Esophagus muscularis mucosa (tissue), 4 donors: ENCODE measurements at regions not wholly inside any gene's neighbourhood (a gene's known extent, or its start where the extent isn't known, plus 50 kb on each side); places are given as distances from the start of the nearest gene placed in this dataset.

Source experiments
- DNase-seq: peaks from one replicate; pipeline ENCODE4 v3.0.0-alpha.2; 2017; ENCODE audit errors: extremely low spot score
- H3K27ac ChIP-seq, 4 donors: fragments of 200-600 bp; sonication (generic); replicated peaks in 1 of 4; 1 replicate in 3 of 4; 2 replicates in 1 of 4; pipeline ENCODE4 v1.5.1; 2016 to 2019; ENCODE audit warnings: mild to moderate bottlenecking in 1 of 4
- H3K27me3 ChIP-seq, 4 donors: fragments of 200-600 bp; sonication (generic); one replicate each; pipeline versions ENCODE4 v1.5.1 to v1.6.0; 2016 to 2019
- H3K36me3 ChIP-seq, 4 donors: fragments of 200-600 bp; sonication (generic); one replicate each; pipeline ENCODE4 v1.5.1; 2016 to 2019
- H3K4me1 ChIP-seq, 4 donors: fragments of 200-600 bp; sonication (generic); one replicate each; pipeline ENCODE4 v1.5.1; 2016 to 2019
- H3K4me3 ChIP-seq, 4 donors: fragments of 200-600 bp; sonication (generic); 1 replicate in 2 of 4; 2 replicates in 2 of 4; pipeline ENCODE4 v1.5.1; 2016 to 2019; ENCODE audit warnings: mild to moderate bottlenecking in 4 of 4, moderate library complexity in 1 of 4
- H3K9me3 ChIP-seq, 4 donors: fragments of 200-600 bp; sonication (generic); 1 replicate in 3 of 4; 2 replicates in 1 of 4; pipeline ENCODE4 v1.5.1; 2016 to 2019
- EP300 ChIP-seq: sonication (generic); formaldehyde crosslinking; IDR thresholded peaks from one replicate; pipeline ENCODE4 v1.6.1; 2017; ENCODE audit warnings: antibody characterized with exemption
- POLR2A ChIP-seq: fragments of 450-650 bp; IDR thresholded peaks from one replicate; pipeline ENCODE4 v1.6.1; 2017; ENCODE audit warnings: antibody characterized with exemption, moderate library complexity, mild to moderate bottlenecking, low read depth
- POLR2AphosphoS5 ChIP-seq, 2 donors: sonication (generic); formaldehyde crosslinking; IDR thresholded peaks; one replicate each; pipeline ENCODE4 v1.6.1; 2017; ENCODE audit warnings: antibody characterized with exemption in 2 of 2
- WGBS: methylation state at CpG from one replicate; pipeline ENCODE4 v1.1.5; 2018; 5-methylcytosine and 5-hydroxymethylcytosine counted together
- intact Hi-C: fragments of 100-400 bp; cut with DNase I; formaldehyde crosslinking; loops from one replicate; pipeline ENCODE4 v1.15.1; 2023
- TF ChIP-seq, protein P1 (sequence below), 3 experiments: fragments of 200-600 bp in 2 of 3; fragments of 450-650 bp in 1 of 3; sonication (generic) in 2 of 3; IDR thresholded peaks; one replicate each; pipeline ENCODE4 v1.5.1; 2017 to 2019; ENCODE audit warnings: antibody characterized with exemption in 3 of 3, mild to moderate bottlenecking in 2 of 3, moderate library complexity in 1 of 3

DNA sequence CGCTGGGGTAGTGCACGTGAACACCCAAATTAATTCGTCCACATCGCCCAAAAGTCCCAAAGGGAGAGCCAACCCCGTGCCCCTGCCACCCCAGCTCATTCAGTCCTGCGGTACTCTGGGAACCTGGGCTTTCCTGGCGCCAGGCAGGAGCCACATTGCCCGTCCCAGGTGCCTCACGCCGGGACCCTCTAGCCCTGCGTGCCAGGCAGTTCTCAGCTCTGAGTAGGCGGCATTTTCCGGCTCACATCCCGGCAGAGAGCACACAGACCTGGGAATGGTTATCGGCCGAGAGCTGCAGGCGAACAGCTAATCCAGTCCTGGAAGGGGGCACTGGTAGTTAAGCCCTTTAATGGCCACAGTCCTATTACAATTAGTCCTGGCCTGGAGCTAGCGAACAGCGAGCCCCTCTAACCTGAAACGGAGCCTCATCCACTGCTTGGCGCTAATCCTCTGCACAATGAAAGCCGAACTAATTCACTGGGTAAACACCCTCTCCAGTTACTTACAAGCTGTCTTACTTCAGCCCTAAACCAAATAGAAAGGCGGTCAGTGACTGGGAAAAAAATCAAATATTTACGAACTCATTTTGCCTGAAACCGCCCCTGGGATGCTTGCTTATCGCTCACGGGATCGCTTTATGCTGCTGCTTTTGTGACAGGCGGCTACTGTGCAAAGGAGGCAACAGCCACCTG lies 254.6 kb upstream of the SOX14 start:
- 77% methylated on average over 29 of the region's 29 CpGs for WGBS

DNA sequence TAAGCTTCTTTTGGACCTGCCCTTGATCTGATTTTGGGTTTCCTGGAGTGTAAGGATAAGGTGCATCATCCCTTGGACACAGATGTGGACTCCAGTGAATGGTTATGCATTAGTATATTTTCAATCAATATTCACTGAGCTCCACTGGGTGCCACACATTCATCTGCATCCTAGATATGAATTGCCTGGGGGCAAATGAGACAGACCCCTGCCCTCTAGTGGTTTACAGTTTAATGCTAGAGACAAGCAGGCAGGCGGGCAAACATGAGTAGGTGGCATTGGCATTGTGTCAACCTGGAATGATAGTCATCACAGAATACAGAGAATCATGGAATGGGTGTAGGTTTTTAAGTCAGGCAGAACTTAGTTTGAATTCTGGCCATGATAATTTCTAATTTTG lies 252.5 kb upstream of the SOX14 start:
- H3K27me3 ChIP-seq: no peaks in the 10 kb centered on the region
- 73% methylated on average over 1 of the region's 1 CpG for WGBS
- H3K4me1 ChIP-seq: no peaks in the 10 kb centered on the region
- no peak overlapping the region for H3K27ac ChIP-seq
- intact Hi-C loops: no loop called here
- H3K4me3 ChIP-seq: no peak overlapping the region
- no peaks in the 10 kb centered on the region for H3K9me3 ChIP-seq
- DNase-seq: no peak
- TF ChIP-seq POLR2A (no peak), POLR2AphosphoS5 (IDR thresholded peaks at IDR 0.05) (no peak), EP300 (no peak)
- TF ChIP-seq, protein P1, sequence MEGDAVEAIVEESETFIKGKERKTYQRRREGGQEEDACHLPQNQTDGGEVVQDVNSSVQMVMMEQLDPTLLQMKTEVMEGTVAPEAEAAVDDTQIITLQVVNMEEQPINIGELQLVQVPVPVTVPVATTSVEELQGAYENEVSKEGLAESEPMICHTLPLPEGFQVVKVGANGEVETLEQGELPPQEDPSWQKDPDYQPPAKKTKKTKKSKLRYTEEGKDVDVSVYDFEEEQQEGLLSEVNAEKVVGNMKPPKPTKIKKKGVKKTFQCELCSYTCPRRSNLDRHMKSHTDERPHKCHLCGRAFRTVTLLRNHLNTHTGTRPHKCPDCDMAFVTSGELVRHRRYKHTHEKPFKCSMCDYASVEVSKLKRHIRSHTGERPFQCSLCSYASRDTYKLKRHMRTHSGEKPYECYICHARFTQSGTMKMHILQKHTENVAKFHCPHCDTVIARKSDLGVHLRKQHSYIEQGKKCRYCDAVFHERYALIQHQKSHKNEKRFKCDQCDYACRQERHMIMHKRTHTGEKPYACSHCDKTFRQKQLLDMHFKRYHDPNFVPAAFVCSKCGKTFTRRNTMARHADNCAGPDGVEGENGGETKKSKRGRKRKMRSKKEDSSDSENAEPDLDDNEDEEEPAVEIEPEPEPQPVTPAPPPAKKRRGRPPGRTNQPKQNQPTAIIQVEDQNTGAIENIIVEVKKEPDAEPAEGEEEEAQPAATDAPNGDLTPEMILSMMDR (IDR thresholded peaks at IDR 0.05): no peak
- no peaks in the 10 kb centered on the region for H3K36me3 ChIP-seq

More for the DNA sequence above, 254.6 kb upstream of the SOX14 start:
- Histone ChIP-seq H3K27me3 (no peaks in the 10 kb centered on the region), H3K27ac (no peak overlapping the region), H3K36me3 (no peaks in the 10 kb centered on the region), H3K4me3 (no peak overlapping the region), H3K9me3 (no peaks in the 10 kb centered on the region), H3K4me1 (no peaks in the 10 kb centered on the region)
- intact Hi-C loops: no loop called here
- TF ChIP-seq, protein P1 (IDR thresholded peaks at IDR 0.05): no peak
- TF ChIP-seq EP300 (no peak), POLR2AphosphoS5 (IDR thresholded peaks at IDR 0.05) (no peak), POLR2A (no peak)
- DNase-seq: no peak

DNA sequence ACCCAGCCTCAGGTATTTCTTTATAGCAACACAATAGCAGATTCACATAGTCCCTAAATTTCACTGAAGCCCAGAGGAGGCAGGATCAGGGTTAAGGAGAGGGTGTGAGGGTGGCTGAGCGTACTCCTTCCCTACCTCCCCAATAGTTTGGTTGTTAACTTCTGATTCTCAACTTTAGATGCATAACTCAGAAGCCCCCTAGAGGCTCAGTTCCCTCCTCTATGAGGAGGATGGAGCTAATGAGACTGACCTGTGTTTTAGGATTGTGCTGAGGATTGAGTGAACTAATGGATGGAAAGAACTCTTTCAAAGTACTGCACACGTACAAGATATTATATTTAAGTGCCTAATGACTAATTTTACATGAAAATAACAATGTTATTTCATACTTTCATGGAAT lies 249.3 kb upstream of the SOX14 start:
- H3K27ac ChIP-seq: no peak overlapping the region
- H3K4me3 ChIP-seq: no peak overlapping the region
- H3K36me3 ChIP-seq: no peaks in the 10 kb centered on the region
- no peaks in the 10 kb centered on the region for H3K9me3 ChIP-seq
- no peaks in the 10 kb centered on the region for H3K27me3 ChIP-seq
- intact Hi-C loops: no loop called here
- no peaks in the 10 kb centered on the region for H3K4me1 ChIP-seq
- WGBS: 58% methylated on average over 2 of the region's 2 CpGs
- no peak for DNase-seq
- TF ChIP-seq, protein P1 (IDR thresholded peaks at IDR 0.05): no peak
- TF ChIP-seq POLR2AphosphoS5 (IDR thresholded peaks at IDR 0.05) (no peak), POLR2A (no peak), EP300 (no peak)

DNA sequence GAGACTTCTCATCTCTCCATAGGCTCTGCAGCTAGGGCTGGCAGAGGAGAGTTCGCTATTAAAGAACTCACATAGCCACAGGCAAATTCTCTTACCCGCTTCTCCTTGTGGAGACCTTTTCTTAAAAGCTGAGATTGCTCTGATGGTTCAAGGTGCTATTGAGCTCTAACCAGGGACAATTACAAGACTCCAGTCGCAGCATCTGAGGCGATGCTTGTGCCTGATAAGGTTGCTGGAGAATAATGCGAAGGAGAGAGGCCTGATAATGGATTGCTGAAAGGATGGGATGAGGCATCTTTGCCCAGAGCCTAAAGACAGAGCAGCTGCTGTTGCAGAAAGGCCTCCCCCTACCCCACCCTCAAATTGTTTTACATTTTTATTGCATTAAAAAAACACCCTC lies 244.5 kb upstream of the SOX14 start:
- no peak for DNase-seq
- no peaks in the 10 kb centered on the region for H3K4me1 ChIP-seq
- H3K4me3 ChIP-seq: no peak overlapping the region
- 85% methylated on average over 5 of the region's 5 CpGs for WGBS
- no peaks in the 10 kb centered on the region for H3K36me3 ChIP-seq
- TF ChIP-seq POLR2A (no peak), EP300 (no peak), POLR2AphosphoS5 (IDR thresholded peaks at IDR 0.05) (no peak)
- TF ChIP-seq, protein P1 (IDR thresholded peaks at IDR 0.05): no peak
- no peak overlapping the region for H3K27ac ChIP-seq
- H3K9me3 ChIP-seq: no peaks in the 10 kb centered on the region
- intact Hi-C loops: no loop called here
- H3K27me3 ChIP-seq: no peaks in the 10 kb centered on the region

DNA sequence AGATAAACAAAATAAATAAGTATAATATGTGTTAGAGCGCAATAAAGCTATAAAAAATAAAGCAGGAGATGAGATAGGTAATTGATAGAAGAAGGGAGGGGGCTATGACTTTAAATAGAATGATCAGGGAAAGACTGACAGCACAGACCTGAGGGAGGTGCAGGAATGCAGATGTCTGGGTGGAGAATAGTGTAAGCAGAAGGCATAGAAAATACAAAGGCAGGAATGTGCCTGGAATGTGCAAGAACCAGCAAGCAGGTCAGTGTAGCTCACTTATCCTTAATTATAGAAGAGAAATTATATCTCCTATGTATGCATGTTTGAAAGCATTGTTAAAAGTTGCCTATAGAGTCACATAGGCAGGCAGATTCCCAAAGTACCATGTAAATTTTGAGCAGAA lies 239.4 kb upstream of the SOX14 start:
- H3K36me3 ChIP-seq: no peaks in the 10 kb centered on the region
- H3K4me1 ChIP-seq: no peaks in the 10 kb centered on the region
- no peak for DNase-seq
- no peak for TF ChIP-seq EP300
- TF ChIP-seq, protein P1 (IDR thresholded peaks at IDR 0.05): no peak
- no peak for TF ChIP-seq POLR2A
- no peak for TF ChIP-seq POLR2AphosphoS5 (IDR thresholded peaks at IDR 0.05)
- H3K27me3 ChIP-seq: no peaks in the 10 kb centered on the region
- no peak overlapping the region for H3K4me3 ChIP-seq
- no peaks in the 10 kb centered on the region for H3K9me3 ChIP-seq
- intact Hi-C loops: no loop called here
- H3K27ac ChIP-seq: no peak overlapping the region
- WGBS: 85% methylated on average over 1 of the region's 1 CpG
